Activated CD8-positive, alpha-beta T cell treated with anti-CD3 and anti-CD28 coated beads, Interleukin-2, amount 10 ng/mL, durations not matched to agents 7 days and 5 days (primary cell): ENCODE measurements at regions not wholly inside any gene's neighbourhood (a gene's known extent, or its start where the extent isn't known, plus 50 kb on each side); places are given as distances from the start of the nearest gene placed in this dataset.
"Not testable (repeated sequence)": the region's sequence is repeated elsewhere in the genome, so short reads cannot be mapped to it uniquely, and the experiment has no call there.

ENCODE experiments used
- ATAC-seq: fragments of 150-1000 bp; cut with Tn5 transposase; one replicate; pipeline ENCODE4 v1.10.0; 2021; ENCODE audit warnings: moderate library complexity
- CTCF ChIA-PET: fragments of 350-600 bp; sonication (Branson Sonifier 250); formaldehyde crosslinking; loops from one replicate; lab custom pipeline; 2021; ENCODE audit warnings: antibody characterized with exemption; lab: Charles Lee
- POLR2A ChIA-PET: fragments of 350-600 bp; sonication (Branson Sonifier 250); formaldehyde crosslinking; loops from one replicate; lab custom pipeline; 2021; ENCODE audit warnings: antibody characterized with exemption; lab: Charles Lee
- DNase-seq: peaks from one replicate; pipeline ENCODE4 v3.0.0-alpha.2; 2020
- H3K27ac Mint-ChIP-seq: one replicate; pipeline ENCODE4 v1.8.0; 2021; ENCODE audit warnings: mild to moderate bottlenecking, mixed read lengths
- H3K27me3 Mint-ChIP-seq: one replicate; pipeline ENCODE4 v1.8.0; 2021; ENCODE audit warnings: low read depth, mixed read lengths
- H3K36me3 Mint-ChIP-seq: one replicate; pipeline ENCODE4 v1.8.0; 2021; ENCODE audit warnings: low read depth, mixed read lengths
- H3K4me1 Mint-ChIP-seq: one replicate; pipeline ENCODE4 v1.8.0; 2021; ENCODE audit warnings: low read depth, mixed read lengths
- H3K4me3 Mint-ChIP-seq: one replicate; pipeline ENCODE4 v1.8.0; 2021; ENCODE audit warnings: mild to moderate bottlenecking, mixed read lengths
- H3K9me3 Mint-ChIP-seq: one replicate; pipeline ENCODE4 v1.8.0; 2022; ENCODE audit warnings: mixed read lengths; ENCODE audit not compliant: insufficient read depth

- CTCF ChIA-PET: no interaction called here
These were observed 504.1 kb downstream of the RPL10L start for GRCh38 chr14:46147452-46147851.

DNA sequence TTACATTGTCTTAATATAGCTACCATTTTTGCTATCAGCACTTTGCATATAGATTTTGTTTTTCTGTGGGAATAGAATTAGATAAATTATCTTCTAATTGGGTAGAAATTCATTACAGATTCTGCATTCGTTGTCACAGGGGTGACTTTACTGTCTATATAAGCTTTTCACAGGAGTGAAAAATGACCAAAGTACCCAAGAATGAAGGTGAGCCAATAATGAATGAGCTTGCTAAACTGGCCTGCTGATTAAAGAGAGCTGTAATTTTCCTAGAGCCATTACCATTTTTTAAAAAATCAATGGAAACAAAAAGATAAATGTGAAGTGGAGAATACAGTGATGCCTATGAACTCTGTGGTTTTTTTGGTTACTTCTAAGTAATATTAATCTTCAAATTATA is 504.6 kb downstream of the RPL10L start:
- ATAC-seq: no peak
- Mint-ChIP-seq H3K36me3 (no peaks in the 10 kb centered on the region), H3K4me1 (no peaks in the 10 kb centered on the region), H3K27ac (no peak overlapping the region), H3K27me3 (no peaks in the 10 kb centered on the region), H3K4me3 (no peak overlapping the region), H3K9me3 (peaks cover 18% of the 10 kb centered on the region)
- ChIA-PET POLR2A (no interaction called here), CTCF (no interaction called here)
- DNase-seq: no peak

More at GRCh38 chr14:46147452-46147851, 504.1 kb downstream of the RPL10L start:
- POLR2A ChIA-PET: no interaction called here
- Mint-ChIP-seq H3K4me1 (no peaks in the 10 kb centered on the region), H3K4me3 (no peak overlapping the region), H3K27me3 (no peaks in the 10 kb centered on the region), H3K27ac (no peak overlapping the region), H3K36me3 (no peaks in the 10 kb centered on the region), H3K9me3 (peaks cover 17% of the 10 kb centered on the region)
- DNase-seq: no peak
- no peak for ATAC-seq

DNA sequence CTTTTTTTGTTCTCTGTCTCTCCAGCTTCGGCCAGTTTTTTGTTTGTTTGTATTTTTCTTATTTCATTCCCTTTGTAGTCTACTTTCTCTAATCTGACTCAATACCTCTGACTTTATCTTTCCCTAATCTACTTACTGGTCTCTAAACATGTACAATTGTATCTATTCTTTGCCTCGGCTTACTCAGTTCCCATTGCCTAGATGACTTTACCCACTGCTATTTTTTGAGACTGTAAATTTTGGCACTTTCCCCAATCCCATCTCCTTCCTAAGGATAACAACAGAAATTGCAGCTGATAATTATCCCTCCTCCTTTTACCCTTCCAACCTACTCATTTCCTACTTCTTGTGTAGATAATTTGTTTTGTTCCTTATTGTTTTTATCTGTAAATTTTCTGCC is 511.1 kb downstream of the RPL10L start:
- POLR2A ChIA-PET: no interaction called here
- no peaks in the 10 kb centered on the region for H3K36me3 Mint-ChIP-seq
- peaks cover 13% of the 10 kb centered on the region for H3K9me3 Mint-ChIP-seq
- DNase-seq: no peak
- CTCF ChIA-PET: no interaction called here
- H3K4me3 Mint-ChIP-seq: no peak overlapping the region
- no peak overlapping the region for H3K27ac Mint-ChIP-seq
- no peaks in the 10 kb centered on the region for H3K4me1 Mint-ChIP-seq
- ATAC-seq: no peak
- no peaks in the 10 kb centered on the region for H3K27me3 Mint-ChIP-seq

DNA sequence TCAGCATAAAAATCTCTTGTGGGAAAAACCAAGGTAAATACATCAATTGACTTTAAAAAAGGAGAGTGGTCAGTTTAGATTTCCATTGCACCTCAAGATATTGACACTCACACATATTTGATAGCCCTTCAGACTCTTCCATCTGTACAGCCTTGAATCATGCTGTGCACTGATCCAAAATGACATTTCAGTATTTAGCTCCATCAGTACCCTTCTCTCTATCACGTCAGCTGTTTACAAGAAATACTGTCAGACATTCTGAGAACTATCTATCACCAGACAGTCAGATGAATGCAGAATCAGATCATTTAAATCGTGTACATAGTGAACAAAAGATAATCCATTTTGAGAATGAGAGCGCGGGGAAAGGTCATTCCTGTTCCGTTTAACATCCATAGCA is 511.9 kb downstream of the RPL10L start:
- H3K27me3 Mint-ChIP-seq: no peaks in the 10 kb centered on the region
- CTCF ChIA-PET: no interaction called here

DNA sequence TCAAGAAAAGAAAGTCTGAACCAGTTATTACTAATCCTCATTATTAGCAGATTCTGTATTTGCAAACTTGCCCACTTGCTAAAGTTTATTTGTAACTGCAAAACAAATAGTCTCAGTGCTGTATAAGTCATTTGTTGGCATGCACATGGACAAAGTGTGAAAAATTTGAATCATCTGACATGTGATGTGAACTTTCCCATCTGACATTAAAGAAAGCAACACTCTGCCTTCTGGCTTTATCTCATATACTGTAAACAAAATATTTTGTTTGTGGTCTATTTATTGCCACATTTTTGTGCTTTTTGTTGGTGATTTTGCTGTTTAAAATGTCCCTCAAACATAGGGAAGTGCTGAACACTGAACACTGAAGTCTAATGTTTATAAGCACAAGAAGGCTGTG is 513.8 kb downstream of the RPL10L start:
- ChIA-PET POLR2A (no interaction called here), CTCF (no interaction called here)
- H3K9me3 Mint-ChIP-seq: peaks cover 13% of the 10 kb centered on the region
- DNase-seq: no peak
- H3K27ac Mint-ChIP-seq: no peak overlapping the region
- H3K4me3 Mint-ChIP-seq: no peak overlapping the region
- H3K36me3 Mint-ChIP-seq: no peaks in the 10 kb centered on the region
- no peaks in the 10 kb centered on the region for H3K27me3 Mint-ChIP-seq
- no peaks in the 10 kb centered on the region for H3K4me1 Mint-ChIP-seq
- ATAC-seq: no peak

More for the DNA sequence above, 511.9 kb downstream of the RPL10L start:
- Mint-ChIP-seq H3K4me3 (no peak overlapping the region), H3K27ac (no peak overlapping the region), H3K36me3 (no peaks in the 10 kb centered on the region), H3K4me1 (no peaks in the 10 kb centered on the region), H3K9me3 (peaks cover 14% of the 10 kb centered on the region)
- POLR2A ChIA-PET: no interaction called here
- ATAC-seq (no peak), DNase-seq (no peak)

DNA sequence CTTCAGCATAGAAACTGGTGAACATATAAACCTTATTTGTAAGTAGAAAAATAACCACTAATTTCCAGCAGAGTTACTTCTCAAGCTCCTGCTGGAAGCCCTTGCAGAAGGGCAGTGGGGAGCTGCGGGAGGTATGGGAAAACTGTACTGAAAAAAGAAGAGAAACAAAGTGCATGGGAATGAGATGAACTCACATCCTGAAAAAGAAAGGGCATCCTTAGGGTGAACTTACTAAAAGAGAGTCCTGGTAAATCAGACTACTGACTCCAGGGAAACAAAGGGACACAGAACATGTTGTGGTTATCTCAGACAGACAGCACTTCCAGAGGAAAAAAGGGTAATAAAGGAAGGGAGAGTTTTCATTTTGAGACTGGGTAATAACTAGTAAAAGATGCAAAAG is 515.1 kb downstream of the RPL10L start:
- Mint-ChIP-seq H3K27ac (no peak overlapping the region), H3K27me3 (no peaks in the 10 kb centered on the region), H3K4me1 (no peaks in the 10 kb centered on the region), H3K9me3 (peaks cover 7% of the 10 kb centered on the region), H3K4me3 (no peak overlapping the region), H3K36me3 (no peaks in the 10 kb centered on the region)
- POLR2A ChIA-PET: no interaction called here
- CTCF ChIA-PET: no interaction called here
- DNase-seq (no peak), ATAC-seq (no peak)

GRCh38 chr14:46108228-46108627 is 543.4 kb downstream of the RPL10L start:
- H3K27ac Mint-ChIP-seq: no peak overlapping the region
- POLR2A ChIA-PET: no interaction called here
- no peak for ATAC-seq
- no peaks in the 10 kb centered on the region for H3K36me3 Mint-ChIP-seq
- no peak for DNase-seq
- H3K4me1 Mint-ChIP-seq: no peaks in the 10 kb centered on the region
- no peak overlapping the region for H3K4me3 Mint-ChIP-seq
- peaks cover 34% of the 10 kb centered on the region for H3K9me3 Mint-ChIP-seq
- H3K27me3 Mint-ChIP-seq: no peaks in the 10 kb centered on the region
- CTCF ChIA-PET: no interaction called here

DNA sequence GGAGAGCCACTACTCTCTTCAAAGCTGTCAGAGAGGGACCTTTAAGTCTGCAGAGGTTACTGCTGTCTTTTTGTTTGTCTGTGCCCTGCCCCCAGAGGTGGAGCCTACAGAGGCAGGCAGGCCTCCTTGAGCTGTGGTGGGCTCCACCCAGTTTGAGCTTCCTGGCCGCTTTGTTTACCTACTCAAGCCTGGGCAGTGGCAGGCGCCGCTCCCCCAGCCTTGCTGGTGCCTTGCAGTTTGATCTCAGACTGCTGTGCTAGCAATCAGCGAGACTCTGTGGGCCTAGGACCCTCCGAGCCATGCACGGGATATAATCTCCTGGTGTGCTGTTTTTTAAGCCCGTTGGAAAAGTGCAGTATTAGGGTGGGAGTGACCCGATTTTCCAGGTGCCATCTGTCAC is 550.7 kb downstream of the RPL10L start:
- H3K27me3 Mint-ChIP-seq, POLR2A ChIA-PET, ATAC-seq, H3K4me3 Mint-ChIP-seq, CTCF ChIA-PET, H3K36me3 Mint-ChIP-seq, H3K27ac Mint-ChIP-seq, H3K4me1 Mint-ChIP-seq, DNase-seq: not testable (repeated sequence)
- H3K9me3 Mint-ChIP-seq: peaks cover 14% of the 10 kb centered on the region

DNA sequence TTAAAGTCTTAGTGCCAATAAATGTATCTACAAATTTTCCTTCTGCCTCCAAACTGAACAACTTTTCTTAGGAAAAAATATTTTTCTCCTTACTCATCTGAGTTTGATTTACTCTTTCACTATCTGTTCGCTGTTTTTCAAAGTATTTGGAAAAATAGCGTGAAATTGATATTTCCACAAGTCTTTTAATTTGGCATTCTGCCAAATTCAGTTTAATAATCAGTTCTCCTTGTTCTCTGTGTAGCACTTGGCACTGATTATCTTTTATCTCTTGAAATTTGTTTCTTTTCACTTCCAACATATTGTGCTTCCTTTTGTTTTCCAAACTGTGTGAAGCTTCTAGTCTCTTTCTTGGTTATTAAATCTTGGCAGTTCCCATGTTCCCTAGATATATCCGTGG is 559.8 kb downstream of the RPL10L start:
- ChIA-PET POLR2A (no interaction called here), CTCF (no interaction called here)
- DNase-seq: no peak
- Mint-ChIP-seq H3K36me3 (no peaks in the 10 kb centered on the region), H3K27me3 (no peaks in the 10 kb centered on the region), H3K4me3 (no peak overlapping the region), H3K9me3 (peaks cover 16% of the 10 kb centered on the region), H3K27ac (no peak overlapping the region), H3K4me1 (no peaks in the 10 kb centered on the region)
- no peak for ATAC-seq

GRCh38 chr14:46087604-46088003 is 564.0 kb downstream of the RPL10L start:
- CTCF ChIA-PET: no interaction called here
- H3K4me3 Mint-ChIP-seq: no peak overlapping the region
- no peaks in the 10 kb centered on the region for H3K27me3 Mint-ChIP-seq
- DNase-seq (no peak), ATAC-seq (no peak)
- H3K9me3 Mint-ChIP-seq: peaks cover 22% of the 10 kb centered on the region
- no peaks in the 10 kb centered on the region for H3K4me1 Mint-ChIP-seq
- H3K36me3 Mint-ChIP-seq: no peaks in the 10 kb centered on the region
- H3K27ac Mint-ChIP-seq: no peak overlapping the region
- POLR2A ChIA-PET: no interaction called here

GRCh38 chr14:46074061-46074460 is 577.5 kb downstream of the RPL10L start:
- Mint-ChIP-seq H3K4me1 (no peaks in the 10 kb centered on the region), H3K9me3 (peaks cover 6% of the 10 kb centered on the region), H3K4me3 (no peak overlapping the region), H3K27me3 (no peaks in the 10 kb centered on the region), H3K27ac (no peak overlapping the region), H3K36me3 (no peaks in the 10 kb centered on the region)
- POLR2A ChIA-PET: no interaction called here
- CTCF ChIA-PET: no interaction called here
- ATAC-seq (no peak), DNase-seq (no peak)

- Mint-ChIP-seq H3K27me3 (no peaks in the 10 kb centered on the region), H3K4me1 (no peaks in the 10 kb centered on the region), H3K36me3 (no peaks in the 10 kb centered on the region), H3K27ac (no peak overlapping the region), H3K9me3 (peaks cover 6% of the 10 kb centered on the region), H3K4me3 (no peak overlapping the region)
- ChIA-PET POLR2A (no interaction called here), CTCF (no interaction called here)
- DNase-seq (no peak), ATAC-seq (no peak)
These were observed 587.7 kb downstream of the RPL10L start for GRCh38 chr14:46063872-46064271.

GRCh38 chr14:46058964-46059563 is 592.5 kb downstream of the RPL10L start:
- POLR2A ChIA-PET: no interaction called here
- CTCF ChIA-PET: no interaction called here
- DNase-seq (no peak), ATAC-seq (no peak)
- Mint-ChIP-seq H3K27ac (no peak overlapping the region), H3K4me3 (no peak overlapping the region), H3K27me3 (no peaks in the 10 kb centered on the region), H3K36me3 (no peaks in the 10 kb centered on the region), H3K4me1 (no peaks in the 10 kb centered on the region), H3K9me3 (peaks cover 15% of the 10 kb centered on the region)
